Left ventricle myocardium inferior (tissue), 1 donor: ENCODE measurements at regions not wholly inside any gene's neighbourhood (a gene's known extent, or its start where the extent isn't known, plus 50 kb on each side); places are given as distances from the start of the nearest gene placed in this dataset.

ENCODE experiments used
- DNase-seq: peaks from one replicate; pipeline ENCODE4 v3.0.0-alpha.2; 2020
- H3K27ac ChIP-seq: fragments of 200-600 bp; replicated peaks from 2 replicates; pipeline ENCODE4 v1.8.0; 2021
- H3K27me3 ChIP-seq: fragments of 200-600 bp; 2 replicates; pipeline ENCODE4 v1.8.0; 2021; ENCODE audit warnings: low read depth
- H3K36me3 ChIP-seq: fragments of 200-600 bp; 2 replicates; pipeline ENCODE4 v1.8.0; 2021
- H3K4me1 ChIP-seq: fragments of 200-600 bp; 2 replicates; pipeline ENCODE4 v1.8.0; 2021
- H3K4me3 ChIP-seq: fragments of 200-600 bp; 2 replicates; pipeline ENCODE4 v1.8.0; 2021; ENCODE audit warnings: mild to moderate bottlenecking, moderate library complexity
- H3K9me3 ChIP-seq: fragments of 200-600 bp; replicated peaks from 2 replicates; pipeline ENCODE4 v1.8.0; 2021
- intact Hi-C: fragments of 100-400 bp; cut with micrococcal nuclease; formaldehyde crosslinking; loops from one replicate; pipeline ENCODE4 v1.11.0; 2022
- TF ChIP-seq, protein P1 (sequence below): fragments of 200-600 bp; IDR thresholded peaks from 2 replicates; pipeline ENCODE4 v1.8.0; 2021; ENCODE audit warnings: antibody characterized with exemption, mild to moderate bottlenecking, borderline replicate concordance
- donor health status: DM: no; HTN: yes; CAD: no; lungs with severe emphysema.

GRCh38 chr2:200039724-200040650, 84.6 kb downstream of the MAIP1 start:
- no peak for DNase-seq
- Histone ChIP-seq H3K4me3 (no peak overlapping the region), H3K4me1 (no peaks in the 10 kb centered on the region), H3K36me3 (no peaks in the 10 kb centered on the region), H3K27me3 (no peaks in the 10 kb centered on the region), H3K27ac (no peak overlapping the region), H3K9me3 (no peaks in the 10 kb centered on the region)
- TF ChIP-seq, protein P1, sequence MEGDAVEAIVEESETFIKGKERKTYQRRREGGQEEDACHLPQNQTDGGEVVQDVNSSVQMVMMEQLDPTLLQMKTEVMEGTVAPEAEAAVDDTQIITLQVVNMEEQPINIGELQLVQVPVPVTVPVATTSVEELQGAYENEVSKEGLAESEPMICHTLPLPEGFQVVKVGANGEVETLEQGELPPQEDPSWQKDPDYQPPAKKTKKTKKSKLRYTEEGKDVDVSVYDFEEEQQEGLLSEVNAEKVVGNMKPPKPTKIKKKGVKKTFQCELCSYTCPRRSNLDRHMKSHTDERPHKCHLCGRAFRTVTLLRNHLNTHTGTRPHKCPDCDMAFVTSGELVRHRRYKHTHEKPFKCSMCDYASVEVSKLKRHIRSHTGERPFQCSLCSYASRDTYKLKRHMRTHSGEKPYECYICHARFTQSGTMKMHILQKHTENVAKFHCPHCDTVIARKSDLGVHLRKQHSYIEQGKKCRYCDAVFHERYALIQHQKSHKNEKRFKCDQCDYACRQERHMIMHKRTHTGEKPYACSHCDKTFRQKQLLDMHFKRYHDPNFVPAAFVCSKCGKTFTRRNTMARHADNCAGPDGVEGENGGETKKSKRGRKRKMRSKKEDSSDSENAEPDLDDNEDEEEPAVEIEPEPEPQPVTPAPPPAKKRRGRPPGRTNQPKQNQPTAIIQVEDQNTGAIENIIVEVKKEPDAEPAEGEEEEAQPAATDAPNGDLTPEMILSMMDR: no peak
- intact Hi-C loops: no loop called here

DNA sequence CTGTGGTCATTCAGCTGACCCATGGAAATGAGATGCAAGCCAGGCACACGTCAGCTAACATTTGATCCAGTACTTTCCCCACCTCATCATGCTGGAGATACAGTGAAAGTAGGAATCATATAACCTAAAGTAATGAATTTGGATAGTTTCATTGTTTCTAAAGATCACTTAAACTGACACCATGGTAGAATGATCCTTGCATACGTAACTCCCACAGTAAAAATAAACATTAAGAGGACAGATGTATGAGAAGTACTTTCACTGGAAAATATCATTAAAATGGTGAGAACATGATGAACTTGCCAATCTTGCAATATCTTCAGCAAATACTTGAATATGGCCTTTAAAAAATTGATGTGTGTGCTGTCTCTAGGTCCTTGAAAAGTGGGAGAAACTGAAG, 85.4 kb downstream of the MAIP1 start:
- Histone ChIP-seq H3K9me3 (peaks cover 6% of the 10 kb centered on the region), H3K27me3 (no peaks in the 10 kb centered on the region), H3K4me3 (no peak overlapping the region), H3K36me3 (no peaks in the 10 kb centered on the region), H3K27ac (no peak overlapping the region), H3K4me1 (no peaks in the 10 kb centered on the region)
- intact Hi-C loops: no loop called here
- DNase-seq: no peak
- TF ChIP-seq, protein P1: no peak

DNA sequence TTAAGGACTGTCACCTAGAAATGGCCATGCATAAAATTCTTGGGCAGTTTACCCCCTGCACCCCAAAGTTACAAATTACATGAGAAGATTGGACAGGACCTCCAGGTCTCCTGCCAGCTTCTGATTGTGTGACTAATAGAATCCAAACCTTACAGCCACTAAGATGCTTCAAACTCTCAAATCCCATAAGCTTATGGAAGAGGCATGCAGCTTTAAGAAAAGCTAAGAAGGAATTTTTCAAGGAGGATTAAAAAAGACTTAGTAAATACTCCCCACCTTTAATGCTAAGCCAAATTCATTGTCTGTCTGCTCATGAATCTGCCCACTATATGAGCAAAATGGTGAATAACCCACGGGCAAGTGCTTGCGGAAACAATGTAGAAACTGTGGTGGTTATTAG, 86.3 kb downstream of the MAIP1 start:
- no peak overlapping the region for H3K27ac ChIP-seq
- H3K4me3 ChIP-seq: no peak overlapping the region
- intact Hi-C loops: no loop called here
- TF ChIP-seq, protein P1: no peak
- no peaks in the 10 kb centered on the region for H3K4me1 ChIP-seq
- H3K9me3 ChIP-seq: peaks cover 12% of the 10 kb centered on the region
- no peak for DNase-seq
- H3K36me3 ChIP-seq: no peaks in the 10 kb centered on the region
- H3K27me3 ChIP-seq: no peaks in the 10 kb centered on the region

DNA sequence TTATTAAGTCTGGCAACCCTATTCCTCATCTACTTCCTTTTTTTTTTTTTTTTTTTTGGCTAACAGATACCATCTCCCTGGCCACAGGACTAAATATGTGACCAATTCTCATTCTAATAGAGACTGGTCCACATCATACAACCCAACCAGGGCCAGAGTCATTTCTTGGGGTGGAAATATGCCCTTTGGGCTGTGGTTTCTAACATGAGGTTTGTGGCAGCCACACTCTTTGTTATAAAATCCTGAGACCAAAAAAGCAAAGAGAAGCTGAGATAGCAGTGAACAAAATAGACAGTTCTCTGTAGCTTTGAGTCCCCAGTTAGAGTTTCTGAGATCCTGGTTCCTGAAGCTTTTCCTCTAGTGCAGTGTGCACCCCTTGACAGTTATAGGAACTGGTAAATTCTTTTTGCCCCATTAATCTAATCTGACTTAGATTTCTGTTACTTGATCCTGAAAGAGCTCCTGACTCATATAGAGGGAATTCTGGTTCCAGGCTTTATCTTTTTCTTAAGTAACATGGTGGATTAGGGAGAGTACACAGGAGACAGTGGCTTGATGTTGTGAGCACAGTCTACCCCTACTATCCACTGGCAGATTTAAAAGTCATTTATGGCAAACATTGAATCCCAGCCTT, 86.8 kb downstream of the MAIP1 start:
- Histone ChIP-seq H3K4me1 (no peaks in the 10 kb centered on the region), H3K9me3 (peaks cover 12% of the 10 kb centered on the region), H3K36me3 (no peaks in the 10 kb centered on the region), H3K27ac (no peak overlapping the region), H3K27me3 (no peaks in the 10 kb centered on the region), H3K4me3 (no peak overlapping the region)
- no peak for DNase-seq
- TF ChIP-seq, protein P1: no peak
- intact Hi-C loops: no loop called here

- no peak overlapping the region for H3K4me3 ChIP-seq
- H3K9me3 ChIP-seq: peaks cover 12% of the 10 kb centered on the region
- H3K36me3 ChIP-seq: no peaks in the 10 kb centered on the region
- no peak overlapping the region for H3K27ac ChIP-seq
- TF ChIP-seq, protein P1: no peak
- no peaks in the 10 kb centered on the region for H3K4me1 ChIP-seq
- DNase-seq: no peak
- no peaks in the 10 kb centered on the region for H3K27me3 ChIP-seq
- intact Hi-C loops: no loop called here
Measured at GRCh38 chr2:200042944-200043343, 87.6 kb downstream of the MAIP1 start.
